Activated CD4-positive, alpha-beta T cell treated with anti-CD3 and anti-CD28 coated beads, Interleukin-2, amount 10 ng/mL, durations not matched to agents 24 days and 14 days (primary cell): ENCODE measurements at regions not wholly inside any gene's neighbourhood (a gene's known extent, or its start where the extent isn't known, plus 50 kb on each side); places are given as distances from the start of the nearest gene placed in this dataset.

Experiments
- DNase-seq: peaks from one replicate; pipeline ENCODE4 v3.0.0; 2022
- H3K27ac Mint-ChIP-seq: one replicate; pipeline ENCODE4 v1.8.0; 2022; ENCODE audit warnings: mild to moderate bottlenecking, mixed read lengths
- H3K27me3 Mint-ChIP-seq: one replicate; pipeline ENCODE4 v1.8.0; 2022; ENCODE audit warnings: mixed read lengths
- H3K36me3 Mint-ChIP-seq: one replicate; pipeline ENCODE4 v1.8.0; 2022; ENCODE audit warnings: low read depth, mild to moderate bottlenecking, mixed read lengths
- H3K4me1 Mint-ChIP-seq: one replicate; pipeline ENCODE4 v1.8.0; 2021; ENCODE audit warnings: mixed read lengths
- H3K4me3 Mint-ChIP-seq: one replicate; pipeline ENCODE4 v1.8.0; 2022; ENCODE audit warnings: mild to moderate bottlenecking, moderate library complexity, mixed read lengths
- H3K9me3 Mint-ChIP-seq: one replicate; pipeline ENCODE4 v1.8.0; 2021; ENCODE audit warnings: mixed read lengths
- intact Hi-C: fragments of 100-400 bp; cut with micrococcal nuclease; formaldehyde crosslinking; loops from one replicate; pipeline ENCODE4 v1.15.1; 2023

GRCh38 chr17:70609566-70609965 is 440.2 kb downstream of the KCNJ2 start:
- H3K9me3 Mint-ChIP-seq, result no peaks in the 10 kb centered on the region
- intact Hi-C loops, result no loop called here
- no peak overlapping the region for H3K27ac Mint-ChIP-seq
- no peak for DNase-seq
- no peaks in the 10 kb centered on the region for H3K36me3 Mint-ChIP-seq
- no peaks in the 10 kb centered on the region for H3K27me3 Mint-ChIP-seq
- H3K4me3 Mint-ChIP-seq, result no peak overlapping the region
- no peaks in the 10 kb centered on the region for H3K4me1 Mint-ChIP-seq

- no peaks in the 10 kb centered on the region for H3K36me3 Mint-ChIP-seq
- DNase-seq, result no peak
- H3K4me3 Mint-ChIP-seq, result no peak overlapping the region
- no peak overlapping the region for H3K27ac Mint-ChIP-seq
- H3K9me3 Mint-ChIP-seq, result no peaks in the 10 kb centered on the region
- intact Hi-C loops, result no loop called here
- no peaks in the 10 kb centered on the region for H3K4me1 Mint-ChIP-seq
- no peaks in the 10 kb centered on the region for H3K27me3 Mint-ChIP-seq
Measured at GRCh38 chr17:70610161-70610560, 440.8 kb downstream of the KCNJ2 start.

- H3K4me1 Mint-ChIP-seq, result no peaks in the 10 kb centered on the region
- H3K27me3 Mint-ChIP-seq, result no peaks in the 10 kb centered on the region
- H3K4me3 Mint-ChIP-seq, result no peak overlapping the region
- H3K36me3 Mint-ChIP-seq, result no peaks in the 10 kb centered on the region
- no peak for DNase-seq
- peaks cover 3% of the 10 kb centered on the region for H3K9me3 Mint-ChIP-seq
- intact Hi-C loops, result no loop called here
- H3K27ac Mint-ChIP-seq, result no peak overlapping the region
Measured at GRCh38 chr17:70613681-70614080, 444.3 kb downstream of the KCNJ2 start.

- Mint-ChIP-seq H3K27me3 (no peaks in the 10 kb centered on the region), H3K4me1 (no peaks in the 10 kb centered on the region), H3K27ac (no peak overlapping the region), H3K9me3 (peaks cover 3% of the 10 kb centered on the region), H3K4me3 (no peak overlapping the region), H3K36me3 (no peaks in the 10 kb centered on the region)
- intact Hi-C loops, result no loop called here
- no peak for DNase-seq
Measured at GRCh38 chr17:70615831-70616230, 446.5 kb downstream of the KCNJ2 start.

- Mint-ChIP-seq H3K27me3 (no peaks in the 10 kb centered on the region), H3K9me3 (peaks cover 3% of the 10 kb centered on the region), H3K4me1 (no peaks in the 10 kb centered on the region), H3K27ac (no peak overlapping the region), H3K36me3 (no peaks in the 10 kb centered on the region), H3K4me3 (no peak overlapping the region)
- no peak for DNase-seq
- intact Hi-C loops, result no loop called here
Measured at GRCh38 chr17:70618641-70619040, 449.3 kb downstream of the KCNJ2 start.

- peaks cover 3% of the 10 kb centered on the region for H3K9me3 Mint-ChIP-seq
- H3K4me3 Mint-ChIP-seq, result no peak overlapping the region
- no peaks in the 10 kb centered on the region for H3K36me3 Mint-ChIP-seq
- H3K27me3 Mint-ChIP-seq, result no peaks in the 10 kb centered on the region
- no peaks in the 10 kb centered on the region for H3K4me1 Mint-ChIP-seq
- no peak for DNase-seq
- intact Hi-C loops, result no loop called here
- H3K27ac Mint-ChIP-seq, result no peak overlapping the region
Measured at GRCh38 chr17:70621566-70621965, 452.2 kb downstream of the KCNJ2 start.

GRCh38 chr17:70622368-70623260 is 453.3 kb downstream of the KCNJ2 start:
- peaks cover under 1% of the 10 kb centered on the region for H3K9me3 Mint-ChIP-seq
- no peak overlapping the region for H3K4me3 Mint-ChIP-seq
- no peaks in the 10 kb centered on the region for H3K4me1 Mint-ChIP-seq
- H3K27ac Mint-ChIP-seq, result no peak overlapping the region
- intact Hi-C loops, result no loop called here
- DNase-seq, result no peak
- H3K27me3 Mint-ChIP-seq, result no peaks in the 10 kb centered on the region
- H3K36me3 Mint-ChIP-seq, result no peaks in the 10 kb centered on the region

- intact Hi-C loops, result no loop called here
- no peaks in the 10 kb centered on the region for H3K4me1 Mint-ChIP-seq
- no peaks in the 10 kb centered on the region for H3K36me3 Mint-ChIP-seq
Measured at GRCh38 chr17:70624211-70624610, 454.9 kb downstream of the KCNJ2 start.

GRCh38 chr17:70629902-70630301 is 460.6 kb downstream of the KCNJ2 start:
- intact Hi-C loops, result no loop called here
- DNase-seq, result no peak
- Mint-ChIP-seq H3K27me3 (no peaks in the 10 kb centered on the region), H3K36me3 (no peaks in the 10 kb centered on the region), H3K4me3 (no peak overlapping the region), H3K4me1 (no peaks in the 10 kb centered on the region), H3K27ac (no peak overlapping the region), H3K9me3 (no peaks in the 10 kb centered on the region)

More at GRCh38 chr17:70624211-70624610, 454.9 kb downstream of the KCNJ2 start:
- H3K9me3 Mint-ChIP-seq, result no peaks in the 10 kb centered on the region
- H3K4me3 Mint-ChIP-seq, result no peak overlapping the region
- DNase-seq, result no peak
- H3K27ac Mint-ChIP-seq, result no peak overlapping the region
- no peaks in the 10 kb centered on the region for H3K27me3 Mint-ChIP-seq

- peak; percentile 58 for DNase-seq
- H3K4me1 Mint-ChIP-seq, result no peaks in the 10 kb centered on the region
Measured at GRCh38 chr17:70636517-70637133, 467.3 kb downstream of the KCNJ2 start.

GRCh38 chr17:70642059-70642458 is 472.7 kb downstream of the KCNJ2 start:
- Mint-ChIP-seq H3K27me3 (peaks cover 2% of the 10 kb centered on the region), H3K9me3 (peaks cover 5% of the 10 kb centered on the region), H3K4me3 (no peak overlapping the region), H3K4me1 (no peaks in the 10 kb centered on the region), H3K36me3 (no peaks in the 10 kb centered on the region), H3K27ac (no peak overlapping the region)
- intact Hi-C loops, result no loop called here
- no peak for DNase-seq

More at GRCh38 chr17:70636517-70637133, 467.3 kb downstream of the KCNJ2 start:
- intact Hi-C loops, result loop anchor here (5.0 kb wide), 2 partner anchors 1481 to 1906 kb away; no protein-coding TSS in a partner anchor
- Mint-ChIP-seq H3K27ac (no peak overlapping the region), H3K36me3 (no peaks in the 10 kb centered on the region), H3K4me3 (no peak overlapping the region), H3K9me3 (no peaks in the 10 kb centered on the region), H3K27me3 (no peaks in the 10 kb centered on the region)

GRCh38 chr17:70644096-70644495 is 474.8 kb downstream of the KCNJ2 start:
- DNase-seq, result no peak
- Mint-ChIP-seq H3K27ac (no peak overlapping the region), H3K9me3 (peaks cover 5% of the 10 kb centered on the region), H3K4me1 (no peaks in the 10 kb centered on the region), H3K36me3 (no peaks in the 10 kb centered on the region), H3K27me3 (peaks cover 2% of the 10 kb centered on the region), H3K4me3 (no peak overlapping the region)
- intact Hi-C loops, result no loop called here

GRCh38 chr17:70646673-70647072 is 477.3 kb downstream of the KCNJ2 start:
- no peak overlapping the region for H3K4me3 Mint-ChIP-seq
- intact Hi-C loops, result no loop called here
- no peaks in the 10 kb centered on the region for H3K4me1 Mint-ChIP-seq
- H3K27me3 Mint-ChIP-seq, result peaks cover 2% of the 10 kb centered on the region
- peaks cover 5% of the 10 kb centered on the region for H3K9me3 Mint-ChIP-seq
- DNase-seq, result no peak
- no peaks in the 10 kb centered on the region for H3K36me3 Mint-ChIP-seq
- H3K27ac Mint-ChIP-seq, result no peak overlapping the region

- Mint-ChIP-seq H3K4me1 (no peaks in the 10 kb centered on the region), H3K27ac (no peak overlapping the region), H3K9me3 (peaks cover 5% of the 10 kb centered on the region), H3K27me3 (no peaks in the 10 kb centered on the region), H3K4me3 (no peak overlapping the region), H3K36me3 (no peaks in the 10 kb centered on the region)
- no peak for DNase-seq
- intact Hi-C loops, result no loop called here
Measured at GRCh38 chr17:70648166-70648565, 478.8 kb downstream of the KCNJ2 start.
